ENCODE measurements at regions not wholly inside any gene's neighbourhood (a gene's known extent, or its start where the extent isn't known, plus 50 kb on each side); places are given as distances from the start of the nearest gene placed in this dataset.
A peak's percentile ranks its signal among the peaks of the same experiment; 100 is the strongest.

GRCh38 chr12:24595652-24596235 lies 353.2 kb downstream of the BCAT1 start:
- TF ChIP-seq CTCF (IDR thresholded peaks at IDR 0.05; ENCODE audit: low read depth, low read length) (peak; percentile 57), EZH2phosphoT487 (IDR thresholded peaks at IDR 0.05; ENCODE audit: low read depth) (no peak)

All from OCI-LY3 (cell line).